Activated naive CD4-positive, alpha-beta T cell (primary cell): ENCODE measurements at regions not wholly inside any gene's neighbourhood (a gene's known extent, or its start where the extent isn't known, plus 50 kb on each side); places are given as distances from the start of the nearest gene placed in this dataset.

ENCODE experiments used
- DNase-seq, 4 experiments: peaks; one replicate each; lab custom pipeline; 2025; lab: John Stamatoyannopoulos, UW

DNA sequence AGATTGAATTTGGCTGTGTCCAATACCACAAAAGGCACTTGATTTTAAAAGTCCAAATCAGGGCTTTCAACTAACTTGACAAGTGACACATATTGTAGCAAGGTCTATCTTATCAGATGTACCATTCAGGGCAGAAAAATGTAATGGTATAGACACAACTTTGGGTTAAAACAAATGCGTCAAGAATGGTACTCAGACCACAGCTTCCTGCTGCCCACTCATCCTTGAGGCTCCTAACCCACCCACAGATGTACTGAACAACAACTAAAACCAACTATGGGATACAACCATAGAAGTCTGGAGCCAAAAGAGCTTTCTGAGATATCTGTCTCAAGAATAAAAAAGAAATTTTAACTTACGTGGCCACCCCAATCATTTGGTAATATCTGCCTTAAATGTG lies 105.2 kb downstream of the RBM43 start:
- no peak for DNase-seq

DNA sequence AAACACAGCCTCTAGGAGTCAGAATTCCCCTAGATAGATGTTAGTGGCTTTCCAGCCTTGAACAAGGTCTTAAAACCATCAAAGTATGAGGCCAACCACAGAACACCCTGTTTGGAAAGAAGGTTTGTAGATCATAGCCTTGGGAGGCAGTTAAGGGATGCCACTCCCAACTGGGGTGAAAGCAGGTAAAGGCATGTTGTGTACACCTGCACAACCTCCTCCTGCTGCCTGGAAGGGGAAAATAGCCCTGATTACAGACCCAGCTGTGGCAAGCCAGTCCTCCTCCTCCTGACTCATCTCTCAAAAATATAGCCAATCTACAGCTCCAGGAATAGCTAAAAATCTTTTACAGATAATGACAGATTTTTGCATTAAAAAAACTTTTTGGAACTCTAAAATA lies 108.1 kb downstream of the RBM43 start:
- DNase-seq: no peak

DNA sequence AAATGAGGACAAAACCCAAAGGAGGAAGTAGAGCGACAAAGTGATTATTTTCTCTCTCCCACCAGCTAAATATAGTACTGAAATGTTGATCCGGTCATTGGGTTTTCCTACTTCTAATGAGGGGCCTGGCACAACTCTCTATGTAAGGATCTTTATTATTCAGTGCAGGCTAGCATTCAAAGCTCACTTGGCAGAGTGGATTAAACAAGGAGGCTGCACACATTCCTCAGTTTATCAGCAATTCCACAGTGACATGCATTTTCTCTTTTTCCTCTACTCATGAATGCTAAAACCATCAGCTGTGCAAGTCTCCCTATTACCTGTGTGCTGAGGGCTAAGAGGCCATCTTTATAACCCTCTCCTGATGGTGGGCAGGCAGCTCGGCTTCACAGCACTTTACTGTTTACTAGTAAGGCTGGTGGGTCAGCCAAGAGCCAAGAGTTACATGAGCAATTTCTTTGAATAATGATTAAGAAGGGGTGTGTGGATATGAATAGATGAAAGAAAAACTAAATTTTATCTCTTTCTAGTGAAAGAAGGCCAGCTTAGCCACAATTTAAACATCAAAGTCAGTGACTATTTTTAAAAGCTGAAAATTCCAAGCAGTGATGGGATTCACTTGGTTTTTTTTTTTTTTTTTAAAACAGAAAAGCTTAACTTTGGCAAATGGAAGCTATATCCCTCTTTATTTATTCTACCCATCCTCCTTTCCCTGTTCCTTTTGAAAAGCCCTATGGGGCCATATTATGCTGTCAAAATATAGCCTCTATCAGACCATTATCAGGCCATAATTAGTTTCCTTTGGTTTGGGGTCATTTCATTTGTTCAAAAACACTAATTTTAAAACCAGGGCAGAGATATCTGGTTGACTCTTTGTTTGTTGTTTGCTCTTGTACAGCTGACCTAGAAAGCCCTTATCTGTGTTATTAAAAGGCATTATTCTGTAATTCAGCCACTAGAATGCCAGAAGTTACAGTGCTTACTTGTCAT lies 111.0 kb downstream of the RBM43 start:
- DNase-seq: no peak

DNA sequence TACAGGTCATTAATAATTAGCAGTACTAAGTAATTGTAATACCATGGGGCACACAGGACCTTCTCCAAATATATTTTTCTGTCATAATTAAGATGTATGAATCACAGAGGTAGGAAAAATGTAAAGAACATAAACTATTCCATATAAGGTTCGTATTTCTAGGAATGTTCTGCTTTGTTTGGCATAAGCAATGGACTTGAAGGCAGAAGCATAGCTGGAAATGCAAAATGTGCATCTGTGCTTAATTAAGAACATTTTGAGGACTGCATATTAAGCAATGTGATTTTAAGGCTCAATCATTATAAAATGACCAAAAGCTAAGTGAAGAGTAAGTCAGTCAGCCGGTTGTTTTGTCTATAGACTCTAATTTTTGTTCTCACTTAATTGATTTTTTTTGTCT lies 123.2 kb downstream of the RBM43 start:
- DNase-seq: no peak

GRCh38 chr2:151137526-151137925 lies 124.1 kb downstream of the RBM43 start:
- DNase-seq: no peak

- DNase-seq: no peak
Measured at GRCh38 chr2:151120011-151120410, 141.7 kb downstream of the RBM43 start.

GRCh38 chr2:151119374-151119773 lies 142.3 kb downstream of the RBM43 start:
- no peak for DNase-seq

DNA sequence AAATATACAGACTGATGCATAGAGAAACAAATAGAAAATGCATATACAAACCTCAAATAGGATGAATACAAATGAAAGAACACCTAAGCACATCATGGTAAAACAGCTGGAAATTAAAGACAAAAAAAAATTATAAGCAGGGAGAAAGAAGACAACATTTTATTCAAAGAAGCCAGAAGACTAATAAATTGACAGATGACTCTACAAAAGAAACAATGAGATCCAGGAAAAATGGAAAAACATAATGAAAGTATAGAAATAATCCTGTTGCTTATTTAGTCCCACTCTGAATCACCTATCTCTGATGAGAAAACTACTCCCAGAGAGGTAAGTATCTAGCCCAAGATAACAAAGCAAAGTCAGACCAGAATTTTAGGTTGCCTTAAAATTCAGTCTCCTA lies 143.4 kb downstream of the RBM43 start:
- no peak for DNase-seq

GRCh38 chr2:151114874-151115273 lies 146.8 kb downstream of the RBM43 start:
- DNase-seq: no peak

- no peak for DNase-seq
Measured at GRCh38 chr2:151113318-151113717, 148.3 kb downstream of the RBM43 start.

DNA sequence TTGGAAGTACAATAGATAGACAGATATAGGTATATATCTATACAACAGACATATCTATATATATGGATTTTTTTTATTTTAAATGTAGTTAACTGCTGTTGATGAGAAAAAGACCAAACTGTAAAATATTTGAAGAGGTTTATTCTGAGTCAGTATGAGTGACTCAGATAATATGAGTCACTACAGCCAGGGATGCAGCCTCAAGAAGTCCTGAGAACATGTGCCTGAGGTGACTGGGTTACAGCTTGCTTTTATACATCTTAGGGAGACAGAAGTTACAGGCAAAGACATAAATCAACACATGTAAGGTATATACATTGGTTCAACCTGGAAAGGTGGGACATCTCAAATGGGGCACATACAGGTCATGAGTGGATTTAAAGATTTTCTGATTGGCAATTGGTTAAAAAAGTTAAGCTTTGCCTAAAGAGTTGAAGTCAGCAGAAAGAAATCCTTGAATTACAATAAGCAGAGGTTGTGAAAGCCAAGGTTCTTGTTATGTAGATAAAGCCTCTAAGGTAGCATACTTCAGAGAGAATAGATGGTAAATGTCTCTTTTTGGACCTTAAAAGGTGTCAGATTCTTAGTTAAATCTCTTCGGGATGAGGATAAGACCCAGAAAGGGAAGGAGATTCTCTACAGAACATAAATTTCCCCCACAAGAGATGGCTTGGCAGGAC lies 149.9 kb downstream of the RBM43 start:
- no peak for DNase-seq

DNA sequence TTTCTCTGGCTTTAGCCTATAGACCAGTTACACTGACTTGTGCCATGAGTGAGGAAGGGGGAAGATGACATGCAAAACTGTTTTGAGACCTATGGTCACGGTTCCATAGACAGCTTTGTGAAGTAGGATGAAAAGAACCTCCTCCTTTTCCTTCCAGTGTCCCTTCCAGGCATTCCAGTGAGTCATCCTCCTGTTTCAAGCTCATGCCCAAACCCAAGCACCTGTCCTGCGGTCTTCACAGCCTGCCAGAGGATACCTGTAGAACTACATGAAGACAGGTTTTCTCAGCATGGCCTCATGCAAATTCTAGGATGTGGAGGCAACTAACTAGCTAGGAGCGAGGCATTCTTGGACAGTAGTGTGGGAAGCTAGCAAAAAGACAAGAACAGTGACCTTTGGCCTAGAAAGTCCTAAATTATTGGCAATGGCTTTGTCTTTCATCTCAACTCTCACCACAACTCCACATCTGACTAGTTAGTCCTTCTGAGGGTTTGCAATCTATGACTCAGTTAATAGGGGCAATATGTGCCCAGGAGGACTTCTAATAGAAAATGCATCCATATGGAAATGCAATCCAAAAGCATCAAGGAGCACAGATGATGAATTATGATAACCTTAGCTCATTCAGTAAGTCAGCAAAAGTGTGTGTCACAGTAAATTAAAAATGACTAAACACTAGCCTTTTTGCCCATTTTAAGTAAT lies 154.7 kb downstream of the RBM43 start:
- no peak for DNase-seq

DNA sequence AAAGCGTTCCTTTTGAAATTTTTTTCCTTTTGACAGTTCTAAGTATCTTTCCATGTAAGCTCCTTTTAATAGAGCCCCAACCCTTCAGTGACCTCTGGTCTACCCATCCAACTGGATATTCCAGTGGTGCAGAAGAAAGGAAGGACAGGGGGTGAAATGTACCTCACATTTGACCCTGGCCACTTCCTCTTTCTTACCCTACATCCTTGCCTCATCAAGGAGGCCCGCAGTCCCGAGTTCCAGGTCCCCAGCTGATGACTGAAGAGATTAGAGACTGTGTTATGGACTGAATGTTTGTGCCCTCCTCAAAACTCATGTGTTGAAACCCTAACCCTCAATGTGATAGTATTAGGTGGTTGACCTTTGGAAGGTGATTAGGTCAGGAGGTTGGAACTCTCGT lies 158.1 kb downstream of the RBM43 start:
- no peak for DNase-seq

DNA sequence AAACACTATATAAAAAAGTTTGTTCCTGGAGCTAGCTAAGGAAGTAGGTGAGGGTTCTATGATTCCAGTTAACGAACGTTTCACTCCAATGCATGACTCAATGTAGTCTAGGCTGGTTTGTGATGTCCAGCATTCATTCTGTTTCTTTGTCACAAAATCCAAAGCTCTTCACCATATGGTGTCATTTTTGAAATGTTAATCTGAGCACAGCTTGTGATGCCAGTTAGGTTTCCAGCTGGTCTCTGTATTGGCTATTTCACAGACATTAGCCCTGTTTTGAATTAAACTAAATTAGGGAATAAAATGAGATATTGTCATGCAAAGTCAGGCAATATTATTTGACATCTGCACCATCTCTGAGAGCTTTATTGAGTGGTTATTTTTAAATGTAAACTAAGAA lies 159.4 kb downstream of the RBM43 start:
- no peak for DNase-seq

DNA sequence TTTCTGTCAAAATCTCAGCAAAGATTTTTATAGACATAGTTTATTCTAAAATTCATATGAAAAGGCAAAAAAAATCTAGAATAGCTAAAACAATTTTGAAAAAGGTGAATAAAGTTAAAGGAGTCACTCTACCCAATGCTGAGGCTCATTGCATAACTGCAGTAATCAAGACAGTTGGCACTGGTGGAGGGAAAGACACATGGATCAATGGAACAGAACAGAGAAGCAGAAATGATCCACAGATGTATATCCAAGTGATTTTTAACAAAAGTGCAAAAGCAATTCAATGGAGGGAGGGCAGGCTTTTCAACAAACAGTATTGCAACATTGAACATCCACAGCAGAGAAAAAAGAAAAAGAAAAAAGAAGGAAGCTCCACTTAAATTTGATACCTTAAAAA lies 162.8 kb downstream of the RBM43 start:
- DNase-seq: no peak

DNA sequence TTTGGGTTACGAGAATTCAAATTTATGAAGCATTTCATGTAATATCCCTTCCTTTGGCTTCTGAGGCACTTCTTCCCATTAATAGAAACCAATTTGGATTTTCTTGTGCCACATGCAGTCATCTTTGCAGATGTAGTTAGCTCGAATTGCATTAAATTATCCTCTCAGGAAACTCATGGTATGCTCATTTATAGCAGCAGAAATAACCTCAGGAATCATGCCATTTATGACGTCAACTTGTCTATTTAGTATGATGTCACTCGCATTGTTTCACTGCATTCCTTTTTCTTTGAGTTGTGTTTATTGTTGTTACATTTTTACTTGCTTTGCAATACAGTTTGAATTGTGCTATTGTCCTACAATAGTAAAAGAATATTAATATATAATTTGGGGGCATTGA lies 163.8 kb downstream of the RBM43 start:
- DNase-seq: no peak

- no peak for DNase-seq
Measured at GRCh38 chr2:151097128-151097527, 164.5 kb downstream of the RBM43 start.

GRCh38 chr2:151096235-151096634 lies 165.4 kb downstream of the RBM43 start:
- no peak for DNase-seq

GRCh38 chr2:151095463-151095862 lies 166.2 kb downstream of the RBM43 start:
- DNase-seq: no peak

DNA sequence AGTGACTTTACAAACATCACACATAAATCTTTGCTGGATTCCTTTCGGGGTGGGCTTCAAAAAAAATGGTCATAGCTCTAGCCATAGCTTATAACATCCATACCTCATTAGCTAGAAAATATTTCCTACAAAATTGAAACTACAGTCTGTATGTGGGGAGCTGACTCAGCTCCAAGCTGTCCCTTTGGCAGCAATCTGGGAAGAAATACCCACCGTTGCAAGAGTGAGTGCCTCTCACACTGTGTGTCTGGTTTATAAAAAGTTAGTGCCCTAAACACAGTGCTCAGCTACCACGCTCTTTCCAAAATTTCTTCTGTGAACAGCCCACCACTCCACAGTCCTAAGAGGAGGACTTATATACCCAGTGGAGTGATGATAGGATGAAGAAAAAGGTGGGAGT lies 170.1 kb downstream of the RBM43 start:
- no peak for DNase-seq

DNA sequence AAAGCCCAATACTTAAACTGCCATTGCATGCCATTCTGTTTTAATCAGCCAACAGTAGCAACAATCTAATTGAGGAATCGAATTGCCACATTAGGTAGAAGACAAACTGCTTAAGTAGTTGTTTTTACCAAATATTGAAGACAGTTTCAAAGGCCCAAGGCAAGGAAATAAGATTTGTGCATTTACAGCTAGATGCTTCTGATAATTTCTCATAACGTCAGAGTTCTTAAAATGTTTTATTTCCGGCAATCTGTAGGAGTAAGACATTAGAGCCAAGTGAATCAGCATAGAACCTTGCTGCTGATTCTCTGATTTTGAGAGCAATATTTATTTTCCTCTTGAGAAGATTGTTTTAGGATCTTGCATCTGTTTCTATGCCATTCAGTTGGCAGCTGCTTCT lies 174.3 kb downstream of the RBM43 start:
- DNase-seq: no peak

- no peak for DNase-seq
Measured at GRCh38 chr2:151085181-151085611, 176.5 kb downstream of the RBM43 start.
